Naive thymus-derived CD4-positive, alpha-beta T cell (primary cell): ENCODE measurements at regions not wholly inside any gene's neighbourhood (a gene's known extent, or its start where the extent isn't known, plus 50 kb on each side); places are given as distances from the start of the nearest gene placed in this dataset.

Experiments
- ATAC-seq: fragments of 150-1000 bp; cut with Tn5 transposase; 2 replicates; pipeline ENCODE4 v1.10.0; 2021; ENCODE audit warnings: mild to moderate bottlenecking, moderate library complexity
- CTCF ChIA-PET: fragments of 350-600 bp; sonication (Branson Sonifier 250); formaldehyde crosslinking; loops from one replicate; lab custom pipeline; 2021; ENCODE audit warnings: antibody characterized with exemption; lab: Charles Lee
- POLR2A ChIA-PET: fragments of 350-600 bp; sonication (Branson Sonifier 250); formaldehyde crosslinking; loops from one replicate; lab custom pipeline; 2021; ENCODE audit warnings: antibody characterized with exemption, inconsistent platforms; lab: Charles Lee
- DNase-seq, 9 donors: peaks; one replicate each; pipeline versions ENCODE4 v3.0.0 to v3.0.0-alpha.2; 2020 to 2022; ENCODE audit warnings: mixed read lengths in 1 of 9
- H3K27ac ChIP-seq: one replicate; pipeline ENCODE4 v1.7.0; 2013; ENCODE audit warnings: mild to moderate bottlenecking, low read depth, low read length, moderate library complexity
- H3K27me3 ChIP-seq, 2 donors: one replicate each; pipeline ENCODE4 v1.7.0; 2013; ENCODE audit warnings: low read length in 2 of 2, mild to moderate bottlenecking in 2 of 2, moderate library complexity in 2 of 2; ENCODE audit not compliant: control insufficient read depth in 2 of 2, insufficient read depth in 2 of 2
- H3K36me3 ChIP-seq, 3 experiments: 1 replicate in 2 of 3; 2 replicates in 1 of 3; pipeline ENCODE4 v1.7.0; 2013; ENCODE audit warnings: low read length in 3 of 3, mild to moderate bottlenecking in 3 of 3, moderate library complexity in 1 of 3; ENCODE audit not compliant: insufficient read depth in 3 of 3, control insufficient read depth in 2 of 3
- H3K4me1 ChIP-seq, 2 donors: one replicate each; pipeline ENCODE4 v1.7.0; 2013; ENCODE audit warnings: low read length in 2 of 2, mild to moderate bottlenecking in 2 of 2, moderate library complexity in 1 of 2; ENCODE audit not compliant: control insufficient read depth in 2 of 2, insufficient read depth in 2 of 2
- H3K4me3 ChIP-seq: 2 replicates; pipeline ENCODE4 v1.7.0; 2013; ENCODE audit warnings: mild to moderate bottlenecking, low read length
- H3K9me3 ChIP-seq, 3 experiments: 1 replicate in 2 of 3; 2 replicates in 1 of 3; pipeline ENCODE4 v1.7.0; 2013; ENCODE audit warnings: low read length in 3 of 3; ENCODE audit not compliant: control insufficient read depth in 2 of 3
- H3K27ac Mint-ChIP-seq, 9 donors: one replicate each; pipeline ENCODE4 v1.8.0; 2020 to 2022; ENCODE audit warnings: mixed read lengths in 9 of 9, mild to moderate bottlenecking in 8 of 9, moderate library complexity in 5 of 9, inconsistent platforms in 2 of 9
- H3K27me3 Mint-ChIP-seq, 5 donors: one replicate each; pipeline ENCODE4 v1.8.0; 2021 to 2022; ENCODE audit warnings: mixed read lengths in 5 of 5, mild to moderate bottlenecking in 1 of 5
- H3K36me3 Mint-ChIP-seq, 5 donors: one replicate each; pipeline ENCODE4 v1.8.0; 2020 to 2022; ENCODE audit warnings: mixed read lengths in 5 of 5, mild to moderate bottlenecking in 3 of 5, inconsistent platforms in 1 of 5
- H3K4me1 Mint-ChIP-seq, 7 donors: one replicate each; pipeline ENCODE4 v1.8.0; 2020 to 2022; ENCODE audit warnings: mixed read lengths in 7 of 7, mild to moderate bottlenecking in 3 of 7, inconsistent platforms in 1 of 7
- H3K4me3 Mint-ChIP-seq, 10 donors: one replicate each; pipeline ENCODE4 v1.8.0; 2020 to 2022; ENCODE audit warnings: mild to moderate bottlenecking in 10 of 10, mixed read lengths in 10 of 10, moderate library complexity in 6 of 10, inconsistent platforms in 2 of 10
- H3K9me3 Mint-ChIP-seq, 11 donors: one replicate each; pipeline ENCODE4 v1.8.0; 2020 to 2022; ENCODE audit warnings: mixed read lengths in 11 of 11, mild to moderate bottlenecking in 4 of 11, inconsistent platforms in 1 of 11, moderate library complexity in 1 of 11
- intact Hi-C, 2 donors: fragments of 100-400 bp; cut with micrococcal nuclease; formaldehyde crosslinking; loops; one replicate each; pipeline ENCODE4 v1.15.1; 2023

DNA sequence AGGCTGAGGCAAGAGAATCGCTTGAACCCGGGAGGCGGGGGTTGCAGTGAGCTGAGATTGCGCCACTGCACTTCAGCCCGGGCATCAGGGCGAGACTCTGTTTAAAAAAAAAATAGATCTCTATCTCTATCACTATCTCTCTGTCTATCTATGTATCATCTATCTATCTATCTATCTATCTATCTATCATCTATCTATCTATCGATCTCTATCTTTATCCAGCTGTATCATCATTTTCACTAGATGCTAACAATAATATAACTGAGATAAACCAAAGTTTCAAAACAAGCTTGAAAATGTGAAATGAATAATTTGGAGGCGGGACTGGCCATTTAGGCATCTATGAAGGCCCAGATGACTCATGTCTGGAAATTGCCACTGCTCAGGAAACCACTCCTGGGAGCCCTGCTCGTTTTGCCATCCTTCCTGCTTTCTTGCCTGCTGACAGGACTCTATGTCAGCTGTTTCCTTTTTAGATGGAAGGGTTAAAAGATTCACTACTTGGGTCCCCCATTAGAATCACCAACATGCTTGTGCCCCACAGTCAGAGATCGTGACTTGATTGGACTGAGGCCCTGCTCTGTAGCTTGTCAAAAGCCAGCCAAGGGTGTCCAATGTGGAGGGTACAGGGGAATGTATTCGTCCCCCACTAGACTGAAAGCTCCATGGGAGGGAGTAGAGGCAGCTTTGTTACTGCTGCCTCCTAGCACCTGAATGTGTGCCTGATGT lies 61.7 kb downstream of the UTRN start:
- Histone ChIP-seq H3K4me3 (peak overlapping the region; percentile 36), H3K27me3 (no peaks in the 10 kb centered on the region), H3K4me1 (peaks cover 67 to 79% of the 10 kb centered on the region in 2 donors), H3K36me3 (no peaks in the 10 kb centered on the region), H3K9me3 (no peaks in the 10 kb centered on the region), H3K27ac (peak overlapping the region; percentile 49)
- ATAC-seq (no peak), DNase-seq (no peak)
- Mint-ChIP-seq H3K9me3 (peaks cover 0 to 6% (median 0%) of the 10 kb centered on the region in 11 donors), H3K36me3 (peaks cover 10 to 26% (median 11%) of the 10 kb centered on the region in 5 donors), H3K4me1 (peaks cover 61 to 93% (median 80%) of the 10 kb centered on the region in 7 donors), H3K27me3 (no peaks in the 10 kb centered on the region), H3K27ac (peak overlapping the region; percentile 79 to 99 (median 91)), H3K4me3 (peak overlapping the region; percentile 42 to 97 (median 78))
- ChIA-PET POLR2A (interaction anchor here (0.6 to 5.8 kb wide), 3 partner anchors 11 to 54 kb away, joined by 3 to 42 read pairs (median 3); no protein-coding TSS in a partner anchor), CTCF (interaction anchor here (0.7 kb wide), 1 partner anchor 306 kb away, joined by 5 read pairs; no protein-coding TSS in a partner anchor)
- intact Hi-C loops, result loop anchor here in 1 of 2 donors (10.0 kb wide), 2 partner anchors 328 to 802 kb away; no protein-coding TSS in a partner anchor

DNA sequence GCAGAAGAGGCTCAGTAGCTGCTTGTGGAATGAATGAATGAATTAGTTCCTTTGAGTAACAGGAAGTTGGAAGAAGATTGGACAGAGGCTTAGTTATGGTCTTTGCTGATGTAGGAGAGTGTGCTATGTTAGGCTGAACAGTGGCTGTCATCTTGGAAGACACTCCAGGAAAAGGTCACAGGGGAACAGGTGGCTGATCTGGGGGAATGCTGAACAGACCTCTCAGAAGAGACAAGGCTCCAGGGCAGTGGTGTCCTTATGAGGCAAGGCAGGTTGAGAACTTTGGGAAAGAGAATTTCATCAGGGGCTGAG lies 62.3 kb downstream of the UTRN start:
- Histone ChIP-seq H3K27ac (peak overlapping the region; percentile 49), H3K27me3 (no peaks in the 10 kb centered on the region), H3K4me1 (peaks cover 67 to 79% of the 10 kb centered on the region in 2 donors), H3K36me3 (no peaks in the 10 kb centered on the region), H3K4me3 (peak overlapping the region; percentile 36), H3K9me3 (no peaks in the 10 kb centered on the region)
- Mint-ChIP-seq H3K27ac (peak overlapping the region; percentile 79 to 99 (median 91)), H3K9me3 (peaks cover 0 to 6% (median 0%) of the 10 kb centered on the region in 11 donors), H3K4me1 (peaks cover 62 to 93% (median 80%) of the 10 kb centered on the region in 7 donors), H3K27me3 (no peaks in the 10 kb centered on the region), H3K36me3 (peaks cover 10 to 26% (median 11%) of the 10 kb centered on the region in 5 donors), H3K4me3 (peak overlapping the region; percentile 42 to 97 (median 78))
- intact Hi-C loops, result loop anchor here in 1 of 2 donors (10.0 kb wide), 2 partner anchors 327 to 803 kb away; no protein-coding TSS in a partner anchor
- ChIA-PET CTCF (interaction anchor here (0.6 kb wide), 1 partner anchor 423 kb away, joined by 3 read pairs; no protein-coding TSS in a partner anchor), POLR2A (interaction anchor here (0.6 to 5.8 kb wide), 3 partner anchors 12 to 55 kb away, joined by 3 to 42 read pairs (median 3); no protein-coding TSS in a partner anchor)
- ATAC-seq, result no peak
- DNase-seq, result no peak

DNA sequence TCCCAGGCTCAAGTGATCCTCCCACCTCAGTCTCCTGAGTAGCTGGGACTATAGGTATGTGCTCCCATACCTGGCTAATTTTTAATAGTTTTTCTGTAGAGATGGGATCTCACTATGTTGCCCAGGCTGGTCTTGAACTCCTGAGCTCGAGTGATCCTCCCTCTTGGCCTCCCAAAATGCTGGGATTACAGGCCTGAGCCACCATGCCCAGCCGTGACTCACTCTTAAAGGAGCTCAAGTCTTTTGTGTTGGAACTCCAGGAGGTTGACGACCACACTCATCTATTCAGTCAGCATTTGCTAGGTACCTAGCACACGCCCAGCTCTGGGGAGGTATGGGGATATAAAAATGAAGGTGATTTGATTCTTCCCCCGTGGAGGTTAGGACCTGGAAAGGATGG lies 62.8 kb downstream of the UTRN start:
- ChIA-PET POLR2A (interaction anchor here (1.4 to 5.8 kb wide), 2 partner anchors 12 to 56 kb away, joined by 3 to 42 read pairs; no protein-coding TSS in a partner anchor), CTCF (interaction anchor here (0.6 kb wide), 1 partner anchor 423 kb away, joined by 3 read pairs; no protein-coding TSS in a partner anchor)
- intact Hi-C loops, result loop anchor here in 1 of 2 donors (10.0 kb wide), 2 partner anchors 327 to 803 kb away; no protein-coding TSS in a partner anchor
- peaks cover 67 to 79% of the 10 kb centered on the region in 2 donors for H3K4me1 ChIP-seq
- H3K36me3 Mint-ChIP-seq, result peaks cover 10 to 26% (median 11%) of the 10 kb centered on the region in 5 donors
- H3K27ac Mint-ChIP-seq, result peak overlapping the region; percentile 79 to 99 (median 91)
- H3K9me3 ChIP-seq, result no peaks in the 10 kb centered on the region
- peak overlapping the region in 9 of 10 donors; percentile 12 to 97 (median 42) for H3K4me3 Mint-ChIP-seq
- H3K4me1 Mint-ChIP-seq, result peaks cover 62 to 93% (median 81%) of the 10 kb centered on the region in 7 donors
- ATAC-seq, result no peak
- peaks cover 0 to 6% (median 0%) of the 10 kb centered on the region in 11 donors for H3K9me3 Mint-ChIP-seq
- no peak for DNase-seq
- H3K27me3 ChIP-seq, result no peaks in the 10 kb centered on the region
- H3K36me3 ChIP-seq, result no peaks in the 10 kb centered on the region
- H3K27ac ChIP-seq, result peak overlapping the region; percentile 49
- no peak overlapping the region for H3K4me3 ChIP-seq
- H3K27me3 Mint-ChIP-seq, result no peaks in the 10 kb centered on the region

DNA sequence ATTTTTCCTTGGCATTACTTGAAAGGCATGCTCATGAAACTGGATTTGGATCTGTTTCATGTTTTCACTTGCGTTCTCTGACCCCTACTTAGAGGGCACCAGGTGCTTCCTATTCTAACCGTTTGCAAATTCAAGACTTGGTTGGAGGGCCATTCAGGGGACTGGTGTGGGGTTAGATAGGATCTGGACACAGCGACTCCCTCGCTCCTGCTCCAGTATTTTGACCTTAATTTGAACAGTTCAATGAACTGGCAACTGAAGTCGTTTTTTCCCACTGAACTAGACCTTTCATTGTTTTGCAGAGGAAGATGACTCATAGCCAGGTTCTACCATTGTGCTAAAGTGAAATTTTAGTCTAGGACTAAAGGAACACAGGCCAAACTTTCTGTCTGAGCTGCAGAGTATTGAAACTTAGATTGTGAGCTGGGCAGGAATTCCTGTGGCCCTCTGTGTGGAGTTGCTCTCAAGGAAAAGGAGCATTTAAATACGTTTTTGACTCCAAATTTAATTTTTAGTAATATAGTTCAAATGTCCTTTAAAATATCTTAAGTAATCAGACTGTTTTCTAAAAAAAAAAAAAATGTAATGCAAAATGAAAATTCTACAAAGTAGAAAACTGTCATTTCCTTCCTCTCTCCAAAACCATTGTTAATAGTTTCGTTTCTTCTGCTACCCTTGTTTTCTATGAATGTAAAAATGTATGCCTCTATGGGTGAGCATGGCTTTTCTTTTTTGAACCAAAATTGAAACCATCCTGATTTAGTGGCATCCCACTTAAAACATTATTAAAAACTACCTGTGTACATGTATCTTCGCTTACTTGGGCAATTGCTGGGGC lies 64.8 kb downstream of the UTRN start:
- H3K36me3 ChIP-seq, result no peaks in the 10 kb centered on the region
- Mint-ChIP-seq H3K4me3 (peak overlapping the region; percentile 72 to 97 (median 86)), H3K27ac (peak overlapping the region; percentile 84 to 99 (median 96)), H3K4me1 (peaks cover 74 to 95% (median 81%) of the 10 kb centered on the region in 7 donors), H3K36me3 (peaks cover 10 to 28% (median 11%) of the 10 kb centered on the region in 5 donors), H3K9me3 (peaks cover 0 to 6% (median 0%) of the 10 kb centered on the region in 11 donors), H3K27me3 (no peaks in the 10 kb centered on the region)
- intact Hi-C loops, result loop anchor here (1.0 to 10.0 kb wide), 10 partner anchors 15 to 898 kb away; partner anchors contain the start of genes ADAT2 (in 1 of the 2), PEX3 (in 1 of the 2) and STX11 (in 1 of the 2)
- CTCF ChIA-PET, result interaction anchor here (0.6 kb wide), 1 partner anchor 40 kb away, joined by 3 read pairs; no protein-coding TSS in a partner anchor
- peak overlapping the region; percentile 76 for H3K27ac ChIP-seq
- no peaks in the 10 kb centered on the region for H3K9me3 ChIP-seq
- peak; percentile 59 for ATAC-seq
- POLR2A ChIA-PET, result interaction anchor here (1.6 kb wide), 1 partner anchor 9 kb away, joined by 5 read pairs; no protein-coding TSS in a partner anchor
- peaks cover 76 to 87% of the 10 kb centered on the region in 2 donors for H3K4me1 ChIP-seq
- peak in 6 of 9 donors; percentile 30 to 55 (median 46) for DNase-seq
- H3K27me3 ChIP-seq, result no peaks in the 10 kb centered on the region
- peak overlapping the region; percentile 53 for H3K4me3 ChIP-seq

DNA sequence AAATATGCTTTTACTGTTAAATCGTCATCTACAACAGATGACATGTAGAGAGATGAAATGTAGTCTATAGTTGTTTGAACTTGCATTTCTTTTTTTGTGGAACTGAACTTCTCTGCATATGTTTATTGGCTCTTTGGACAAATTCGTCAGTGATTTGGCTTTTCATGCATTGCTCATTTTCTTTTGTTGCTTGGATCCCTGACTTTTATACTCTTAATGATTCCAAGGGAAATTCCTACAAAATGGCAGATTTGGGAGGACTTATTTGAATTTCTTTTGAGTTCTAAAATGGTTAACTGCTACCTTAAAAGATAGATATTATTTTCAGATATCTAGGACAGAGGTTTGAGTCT lies 65.4 kb downstream of the UTRN start:
- intact Hi-C loops, result loop anchor here (1.0 to 10.0 kb wide), 8 partner anchors 14 to 898 kb away; partner anchors contain the start of genes ADAT2 (in 1 of the 2), PEX3 (in 1 of the 2) and STX11 (in 1 of the 2)
- ATAC-seq (no peak), DNase-seq (no peak)
- no peaks in the 10 kb centered on the region for H3K27me3 Mint-ChIP-seq
- H3K4me1 ChIP-seq, result peaks cover 75 to 87% of the 10 kb centered on the region in 2 donors
- no peaks in the 10 kb centered on the region for H3K9me3 ChIP-seq
- no peaks in the 10 kb centered on the region for H3K36me3 ChIP-seq
- H3K4me3 ChIP-seq, result peak overlapping the region; percentile 53
- H3K4me3 Mint-ChIP-seq, result peak overlapping the region; percentile 72 to 97 (median 86)
- POLR2A ChIA-PET, result interaction anchor here (1.6 kb wide), 1 partner anchor 10 kb away, joined by 5 read pairs; no protein-coding TSS in a partner anchor
- peak overlapping the region; percentile 84 to 99 (median 96) for H3K27ac Mint-ChIP-seq
- peaks cover 0 to 6% (median 0%) of the 10 kb centered on the region in 11 donors for H3K9me3 Mint-ChIP-seq
- no peaks in the 10 kb centered on the region for H3K27me3 ChIP-seq
- H3K36me3 Mint-ChIP-seq, result peaks cover 10 to 26% (median 11%) of the 10 kb centered on the region in 5 donors
- H3K4me1 Mint-ChIP-seq, result peaks cover 70 to 92% (median 77%) of the 10 kb centered on the region in 7 donors
- CTCF ChIA-PET, result no interaction called here
- H3K27ac ChIP-seq, result peak overlapping the region; percentile 76
